Anterior cingulate cortex (tissue), 58 donors: ENCODE measurements at regions not wholly inside any gene's neighbourhood (a gene's known extent, or its start where the extent isn't known, plus 50 kb on each side); places are given as distances from the start of the nearest gene placed in this dataset.
A peak's percentile ranks its signal among the peaks of the same experiment; 100 is the strongest.
"Not testable (repeated sequence)": the region's sequence is repeated elsewhere in the genome, so short reads cannot be mapped to it uniquely, and the experiment has no call there.

ENCODE experiments used
- DNase-seq, 58 donors: peaks; one replicate each; lab custom pipeline; 2025; lab: John Stamatoyannopoulos, UW

GRCh38 chr22:49678137-49678841 lies 149.4 kb downstream of the BRD1 start:
- no peak for DNase-seq

DNA sequence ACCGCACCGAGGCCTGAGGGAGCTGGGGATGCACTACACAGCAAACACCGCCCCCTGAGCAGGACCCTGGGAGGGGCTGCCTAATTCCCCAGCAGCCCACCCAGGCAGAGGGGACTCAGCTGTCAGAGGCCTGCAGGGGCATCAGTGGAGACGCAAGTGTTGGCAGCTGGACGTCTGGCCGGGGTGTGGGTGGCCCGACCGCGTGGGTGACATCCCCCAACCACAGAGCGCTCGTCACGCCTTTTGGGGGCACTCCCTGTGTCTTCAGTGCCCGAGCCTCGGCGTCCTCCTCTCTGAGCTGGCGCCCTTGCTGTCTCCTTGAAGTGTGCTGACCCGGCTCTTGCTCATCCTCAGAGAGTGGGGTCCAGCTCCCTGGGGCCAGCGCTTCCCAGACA lies 150.2 kb downstream of the BRD1 start:
- DNase-seq: no peak

DNA sequence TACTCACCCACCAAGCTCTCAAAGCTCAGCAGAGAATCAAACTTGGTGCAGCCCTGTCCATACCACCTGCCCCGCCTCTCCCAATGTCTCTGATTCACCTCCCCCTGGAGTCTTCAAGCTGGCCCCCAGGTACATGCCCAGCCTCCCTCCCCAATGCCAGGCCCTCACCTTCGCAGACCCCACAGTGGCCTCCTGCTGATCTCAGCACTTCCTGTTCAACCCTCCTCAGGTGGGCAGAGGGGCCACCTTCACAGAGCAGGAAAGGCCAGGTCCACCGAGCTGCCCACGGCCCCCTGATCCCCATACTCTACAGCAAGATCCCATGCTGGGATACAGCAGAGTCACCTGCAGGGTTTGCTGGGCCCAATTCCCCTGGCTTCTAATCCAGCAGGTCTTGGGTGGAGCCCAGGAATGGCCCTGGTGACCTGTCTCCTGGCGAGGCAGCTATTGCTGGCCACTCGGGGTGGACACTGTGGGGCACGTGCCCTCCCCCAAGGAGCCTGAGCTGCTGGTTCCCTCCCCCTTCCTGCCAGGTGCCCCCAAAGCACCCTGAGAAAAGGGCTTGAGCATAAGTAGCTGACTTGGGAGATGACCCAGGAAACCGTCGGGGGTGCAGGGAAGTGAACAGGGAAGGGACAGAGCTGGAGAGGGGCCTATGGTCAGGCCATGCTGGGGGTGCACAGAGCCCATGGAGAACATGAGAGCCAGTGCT lies 150.7 kb downstream of the BRD1 start:
- DNase-seq: no peak

- DNase-seq: no peak
These were observed 151.4 kb downstream of the BRD1 start for GRCh38 chr22:49676230-49676629.

DNA sequence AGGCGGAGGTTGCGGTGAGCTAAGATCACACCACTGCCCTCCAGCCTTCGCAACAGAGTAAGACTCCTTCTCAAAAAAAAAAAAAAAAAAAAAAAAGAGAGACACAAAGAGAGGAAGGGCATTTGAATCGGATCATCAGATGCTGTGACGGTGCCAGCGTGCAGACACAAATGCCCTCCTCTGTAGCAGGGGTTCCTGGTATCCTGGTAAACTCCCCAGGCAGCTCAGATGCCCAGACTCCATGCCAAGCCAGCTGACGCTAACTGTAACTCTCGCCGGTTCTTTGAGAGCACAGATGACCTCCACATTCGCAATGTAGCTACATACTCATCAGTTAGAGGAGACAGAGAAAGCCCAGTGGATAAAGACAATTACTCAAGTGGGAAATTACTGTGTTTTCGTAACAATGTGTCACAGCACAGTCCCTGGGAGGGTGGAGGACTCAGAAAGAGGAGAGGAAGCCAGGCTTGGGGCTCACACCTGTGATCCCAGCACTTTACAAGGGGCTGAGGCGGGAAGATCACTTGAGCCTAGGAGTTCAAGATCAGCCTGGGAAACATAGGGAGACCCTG lies 153.1 kb downstream of the BRD1 start:
- no peak for DNase-seq

GRCh38 chr22:49673048-49673447 lies 154.6 kb downstream of the BRD1 start:
- no peak for DNase-seq

- no peak for DNase-seq
These were observed 155.6 kb downstream of the BRD1 start for GRCh38 chr22:49672014-49672516.

GRCh38 chr22:49671331-49672013 lies 156.2 kb downstream of the BRD1 start:
- DNase-seq: no peak

DNA sequence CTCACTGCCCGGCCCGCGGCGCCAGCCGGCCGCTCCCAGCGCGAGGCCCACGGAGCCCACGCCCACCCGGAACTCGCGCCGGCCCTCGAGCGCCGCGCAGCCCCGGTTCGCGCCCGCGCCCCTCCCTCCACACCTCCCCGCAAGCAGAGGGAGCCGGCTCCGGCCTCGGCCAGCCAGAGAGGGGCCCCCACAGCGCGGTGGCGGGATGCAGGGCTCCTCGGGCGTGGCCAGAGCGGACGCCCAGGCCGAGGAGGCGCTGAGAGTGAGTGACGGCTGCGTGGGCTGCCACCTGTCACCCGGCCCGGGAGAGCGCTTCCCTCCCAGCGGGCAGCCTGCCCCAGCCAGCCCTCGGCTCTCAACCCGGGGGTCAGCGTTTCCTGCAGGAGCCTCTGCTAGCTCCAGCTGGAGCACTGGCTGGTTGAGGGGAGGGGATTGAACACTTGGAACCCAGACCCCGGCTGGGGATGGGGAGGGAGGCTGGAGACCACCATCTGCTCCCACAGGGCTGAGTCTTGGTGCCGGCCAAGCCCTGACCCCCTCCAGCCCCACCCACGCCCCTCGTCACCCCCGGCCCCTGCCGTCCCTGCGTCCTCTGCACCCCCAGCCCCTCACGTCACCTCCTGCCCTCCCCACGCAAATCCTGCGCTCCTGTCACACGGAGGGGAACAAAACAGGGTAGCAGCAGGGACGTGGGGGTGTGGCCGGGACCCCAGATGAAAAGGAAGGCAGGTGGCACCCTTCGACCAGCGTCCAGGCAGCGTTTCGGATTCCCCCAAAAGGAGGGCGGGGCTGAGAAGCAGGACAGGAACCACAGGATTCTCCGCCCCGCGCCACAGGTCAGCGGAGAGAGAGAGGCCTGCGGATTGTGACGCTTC lies 157.0 kb downstream of the BRD1 start:
- DNase-seq: no peak

GRCh38 chr22:49669969-49670455 lies 157.7 kb downstream of the BRD1 start:
- not testable (repeated sequence) for DNase-seq

DNA sequence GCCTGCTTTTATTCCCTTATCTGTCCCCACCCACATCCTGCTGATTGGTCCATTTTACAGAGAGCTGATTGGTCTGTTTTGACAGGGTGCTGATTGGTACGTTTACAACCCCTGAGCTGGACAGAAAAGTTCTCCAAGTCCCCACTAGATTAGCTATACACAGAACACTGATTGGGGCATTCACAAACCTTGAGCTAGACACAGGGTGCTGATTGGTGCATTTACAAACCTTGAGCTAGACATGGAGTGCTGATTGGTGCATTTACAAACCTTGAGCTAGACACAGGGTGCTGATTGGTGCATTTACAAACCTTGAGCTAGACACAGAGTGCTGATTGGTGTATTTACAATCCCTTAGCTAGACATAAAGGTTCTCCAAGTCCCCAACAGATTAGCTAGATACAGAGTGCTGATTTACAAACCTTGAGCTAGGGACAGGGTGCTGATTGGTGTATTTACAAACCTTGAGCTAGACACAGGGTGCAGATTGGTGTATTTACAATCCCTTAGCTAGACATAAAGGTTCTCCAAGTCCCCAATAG lies 158.2 kb downstream of the BRD1 start:
- not testable (repeated sequence) for DNase-seq

DNA sequence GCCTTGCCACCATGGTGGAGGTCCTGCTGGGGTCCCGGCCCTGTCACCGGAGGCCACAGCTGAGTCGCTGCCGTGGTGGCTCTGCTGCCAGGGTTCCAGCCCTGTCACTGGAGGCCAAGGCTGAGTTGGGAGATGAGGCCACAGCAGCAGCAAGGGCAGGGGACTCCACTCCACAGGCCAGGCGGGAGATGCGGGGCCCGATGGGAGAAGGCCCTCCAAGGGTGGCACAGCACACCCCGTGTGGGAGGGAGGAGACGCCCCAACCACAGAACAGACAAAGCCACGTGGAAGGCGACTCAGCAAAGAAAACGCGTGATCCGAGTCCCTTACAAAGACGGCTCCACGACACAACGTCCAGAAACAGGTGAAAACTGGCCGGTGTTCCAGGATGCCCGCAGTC lies 159.3 kb downstream of the BRD1 start:
- no peak for DNase-seq

DNA sequence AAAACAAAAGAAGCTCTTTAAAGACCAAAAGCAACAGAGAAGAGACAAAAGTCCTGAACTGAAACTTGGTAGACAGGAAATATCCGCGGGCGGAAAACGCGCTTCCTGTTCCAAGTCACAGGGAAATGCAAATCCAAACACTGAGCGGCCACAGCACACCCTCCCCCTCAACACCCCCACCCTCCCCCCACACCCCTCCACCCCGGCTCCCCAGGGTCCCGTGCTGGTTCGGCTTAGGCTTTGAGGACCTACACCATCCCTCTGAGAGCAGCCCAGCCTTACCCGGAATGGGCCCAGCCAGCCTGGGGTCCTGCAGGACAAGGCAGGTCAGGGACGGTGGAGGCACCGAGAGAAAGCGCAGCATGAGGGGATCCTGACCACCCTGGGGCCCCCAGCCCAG lies 160.4 kb downstream of the BRD1 start:
- no peak for DNase-seq

DNA sequence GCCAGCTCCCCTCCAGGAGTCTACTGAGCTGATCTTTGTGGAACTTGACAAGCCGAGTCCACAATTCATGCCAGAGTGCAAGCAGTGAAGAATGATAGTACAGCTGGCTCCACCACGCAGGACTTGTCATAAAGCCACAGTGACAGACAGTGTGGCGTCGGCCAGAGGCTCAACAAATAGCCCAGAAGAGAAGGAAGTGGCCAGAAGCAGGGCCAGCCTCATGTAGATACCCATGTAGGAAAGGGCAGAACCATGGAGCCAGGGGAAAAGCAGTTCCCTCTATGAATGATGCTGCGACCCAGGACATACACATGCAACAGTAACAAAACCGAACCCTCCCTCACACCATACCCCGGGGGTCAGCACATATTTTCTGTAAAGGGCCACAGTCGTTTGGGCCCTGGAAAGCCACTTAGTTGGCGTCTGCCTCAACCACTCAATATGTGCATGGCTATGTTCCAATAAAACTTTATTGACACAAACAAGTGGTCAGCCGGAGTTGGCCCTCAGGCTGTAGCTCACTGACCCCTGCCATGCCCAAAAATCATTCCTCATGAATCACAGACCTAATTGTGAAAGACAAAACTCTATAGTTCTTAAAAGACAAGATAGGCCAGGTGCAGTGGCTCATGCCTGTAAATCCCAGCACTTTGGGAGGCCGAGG lies 161.4 kb downstream of the BRD1 start:
- no peak for DNase-seq

DNA sequence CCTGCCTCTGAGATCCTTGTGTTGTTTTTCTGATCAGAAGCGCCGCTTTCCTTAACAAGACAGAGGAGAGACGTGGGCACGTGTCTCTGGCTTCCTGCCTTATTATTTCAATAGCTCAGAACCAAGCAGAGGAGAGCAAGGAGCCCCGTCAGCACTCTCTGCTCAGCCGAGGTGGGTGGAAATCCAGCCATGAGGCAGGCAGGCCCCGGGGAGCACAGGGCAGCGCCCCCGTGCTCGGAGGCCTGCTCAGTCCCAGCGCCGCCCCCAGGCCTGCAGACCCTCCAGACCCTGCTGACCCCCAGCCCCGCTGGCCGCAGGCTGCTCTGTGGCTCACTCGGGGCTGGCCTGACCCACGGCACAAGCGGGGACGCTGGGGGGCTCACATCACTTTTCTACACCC lies 162.8 kb downstream of the BRD1 start:
- peak in 1 of 58 donors; percentile 79 for DNase-seq

- peak in 49 of 58 donors; percentile 5 to 87 (median 41) for DNase-seq
These were observed 163.2 kb downstream of the BRD1 start for GRCh38 chr22:49664371-49664881.

DNA sequence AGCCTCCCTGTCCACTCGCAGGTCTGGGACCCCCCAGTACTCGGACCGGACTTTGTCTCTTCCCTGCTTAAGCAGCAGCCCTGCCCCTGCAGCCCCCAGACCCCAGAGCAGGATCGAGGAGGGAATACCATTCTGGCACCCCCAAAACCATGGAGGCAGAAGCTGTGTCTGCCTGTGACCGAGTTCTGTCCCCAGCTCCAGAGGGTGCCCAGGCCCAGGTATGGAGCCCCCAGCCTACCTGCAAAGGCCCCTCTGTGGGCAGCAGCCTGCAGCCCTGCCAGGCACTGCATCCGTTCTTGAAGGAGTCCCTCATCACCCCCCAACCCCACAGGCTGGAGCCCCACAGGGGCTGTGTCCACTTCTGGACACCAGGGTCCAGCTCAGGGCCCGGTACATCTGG lies 163.8 kb downstream of the BRD1 start:
- DNase-seq: no peak

DNA sequence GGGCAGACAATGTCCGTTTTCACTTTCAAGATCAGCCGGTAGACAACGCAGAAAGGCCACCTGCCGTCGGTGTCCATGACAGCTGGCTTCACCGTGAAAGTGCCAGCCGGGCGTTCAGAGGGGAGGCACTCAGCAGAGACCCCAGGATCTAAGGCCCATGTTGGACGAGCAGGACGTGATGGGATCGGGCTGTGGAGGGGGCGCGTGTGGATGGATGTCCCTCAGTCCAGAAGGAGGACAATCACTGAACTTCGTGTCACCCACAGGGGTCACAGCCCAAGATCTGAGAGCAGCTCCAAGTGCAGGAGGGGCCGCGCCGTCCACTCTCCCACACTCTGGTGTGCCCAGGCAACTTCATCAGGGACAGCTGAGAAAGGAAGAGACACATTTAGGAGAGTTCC lies 164.4 kb downstream of the BRD1 start:
- DNase-seq: no peak

DNA sequence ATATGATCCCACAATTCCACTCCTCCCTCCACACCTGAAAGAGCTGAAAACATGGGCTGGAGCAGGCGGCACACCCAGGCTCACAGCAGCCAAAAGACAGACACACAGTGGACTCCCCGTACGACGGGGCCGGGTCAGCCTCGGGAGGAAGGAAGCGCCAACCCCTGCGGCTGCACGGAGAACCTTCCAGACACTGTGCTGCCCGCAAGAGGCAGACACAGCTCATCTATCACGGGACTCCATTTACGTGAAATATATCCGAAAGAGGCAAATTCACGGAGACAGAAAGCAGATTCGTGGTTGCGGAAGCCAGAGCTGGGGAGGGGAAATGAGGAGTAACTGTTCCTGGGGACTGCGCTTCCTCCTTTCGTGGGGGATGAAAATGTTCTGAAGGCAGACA lies 165.0 kb downstream of the BRD1 start:
- no peak for DNase-seq
